ENCODE measurements at regions not wholly inside any gene's neighbourhood (a gene's known extent, or its start where the extent isn't known, plus 50 kb on each side); places are given as distances from the start of the nearest gene placed in this dataset.

DNA sequence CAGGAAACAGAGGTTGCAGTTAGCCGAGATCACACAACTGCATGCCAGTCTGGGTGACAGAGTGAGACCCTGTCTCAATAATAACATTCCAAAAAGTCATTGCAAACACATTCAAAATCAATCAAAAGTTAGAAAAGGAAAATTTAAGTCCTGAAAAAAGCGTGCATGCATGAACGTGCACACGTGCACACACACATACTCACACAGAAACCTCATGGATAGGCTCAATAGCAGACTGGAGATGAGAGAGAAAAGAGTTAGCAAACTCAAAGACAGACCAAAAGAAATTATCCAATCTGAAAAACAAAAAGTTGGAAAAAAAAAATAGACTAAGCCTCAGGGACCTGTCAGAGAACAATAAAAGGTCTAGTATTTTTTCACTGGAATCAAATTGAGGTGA, 1005.6 kb downstream of the TBC1D22A start:
- TF ChIP-seq, protein P1, sequence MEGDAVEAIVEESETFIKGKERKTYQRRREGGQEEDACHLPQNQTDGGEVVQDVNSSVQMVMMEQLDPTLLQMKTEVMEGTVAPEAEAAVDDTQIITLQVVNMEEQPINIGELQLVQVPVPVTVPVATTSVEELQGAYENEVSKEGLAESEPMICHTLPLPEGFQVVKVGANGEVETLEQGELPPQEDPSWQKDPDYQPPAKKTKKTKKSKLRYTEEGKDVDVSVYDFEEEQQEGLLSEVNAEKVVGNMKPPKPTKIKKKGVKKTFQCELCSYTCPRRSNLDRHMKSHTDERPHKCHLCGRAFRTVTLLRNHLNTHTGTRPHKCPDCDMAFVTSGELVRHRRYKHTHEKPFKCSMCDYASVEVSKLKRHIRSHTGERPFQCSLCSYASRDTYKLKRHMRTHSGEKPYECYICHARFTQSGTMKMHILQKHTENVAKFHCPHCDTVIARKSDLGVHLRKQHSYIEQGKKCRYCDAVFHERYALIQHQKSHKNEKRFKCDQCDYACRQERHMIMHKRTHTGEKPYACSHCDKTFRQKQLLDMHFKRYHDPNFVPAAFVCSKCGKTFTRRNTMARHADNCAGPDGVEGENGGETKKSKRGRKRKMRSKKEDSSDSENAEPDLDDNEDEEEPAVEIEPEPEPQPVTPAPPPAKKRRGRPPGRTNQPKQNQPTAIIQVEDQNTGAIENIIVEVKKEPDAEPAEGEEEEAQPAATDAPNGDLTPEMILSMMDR (IDR thresholded peaks at IDR 0.05) = no peak
- TF ChIP-seq, protein P2, sequence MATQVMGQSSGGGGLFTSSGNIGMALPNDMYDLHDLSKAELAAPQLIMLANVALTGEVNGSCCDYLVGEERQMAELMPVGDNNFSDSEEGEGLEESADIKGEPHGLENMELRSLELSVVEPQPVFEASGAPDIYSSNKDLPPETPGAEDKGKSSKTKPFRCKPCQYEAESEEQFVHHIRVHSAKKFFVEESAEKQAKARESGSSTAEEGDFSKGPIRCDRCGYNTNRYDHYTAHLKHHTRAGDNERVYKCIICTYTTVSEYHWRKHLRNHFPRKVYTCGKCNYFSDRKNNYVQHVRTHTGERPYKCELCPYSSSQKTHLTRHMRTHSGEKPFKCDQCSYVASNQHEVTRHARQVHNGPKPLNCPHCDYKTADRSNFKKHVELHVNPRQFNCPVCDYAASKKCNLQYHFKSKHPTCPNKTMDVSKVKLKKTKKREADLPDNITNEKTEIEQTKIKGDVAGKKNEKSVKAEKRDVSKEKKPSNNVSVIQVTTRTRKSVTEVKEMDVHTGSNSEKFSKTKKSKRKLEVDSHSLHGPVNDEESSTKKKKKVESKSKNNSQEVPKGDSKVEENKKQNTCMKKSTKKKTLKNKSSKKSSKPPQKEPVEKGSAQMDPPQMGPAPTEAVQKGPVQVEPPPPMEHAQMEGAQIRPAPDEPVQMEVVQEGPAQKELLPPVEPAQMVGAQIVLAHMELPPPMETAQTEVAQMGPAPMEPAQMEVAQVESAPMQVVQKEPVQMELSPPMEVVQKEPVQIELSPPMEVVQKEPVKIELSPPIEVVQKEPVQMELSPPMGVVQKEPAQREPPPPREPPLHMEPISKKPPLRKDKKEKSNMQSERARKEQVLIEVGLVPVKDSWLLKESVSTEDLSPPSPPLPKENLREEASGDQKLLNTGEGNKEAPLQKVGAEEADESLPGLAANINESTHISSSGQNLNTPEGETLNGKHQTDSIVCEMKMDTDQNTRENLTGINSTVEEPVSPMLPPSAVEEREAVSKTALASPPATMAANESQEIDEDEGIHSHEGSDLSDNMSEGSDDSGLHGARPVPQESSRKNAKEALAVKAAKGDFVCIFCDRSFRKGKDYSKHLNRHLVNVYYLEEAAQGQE (IDR thresholded peaks at IDR 0.05; ENCODE audit: insufficient read depth in 1 of 2, low read depth in 2 of 2, low read length in 1 of 2) = no peak
- no peak for TF ChIP-seq POLR2AphosphoS5 (IDR thresholded peaks at IDR 0.05; ENCODE audit: low read depth, low read length)

All from Panc1 (cell line).